Astrocyte (in vitro differentiated cells and primary cell): ENCODE measurements at regions not wholly inside any gene's neighbourhood (a gene's known extent, or its start where the extent isn't known, plus 50 kb on each side); places are given as distances from the start of the nearest gene placed in this dataset.

Source experiments
- EZH2 ChIP-seq: IDR thresholded peaks from 2 replicates; pipeline ENCODE4 v1.6.1; 2012; ENCODE audit warnings: mild to moderate bottlenecking, low read length, inconsistent platforms; ENCODE audit not compliant: insufficient read depth
- TF ChIP-seq, protein P1 (sequence below): IDR thresholded peaks from 2 replicates; pipeline ENCODE4 v1.5.1; 2011; ENCODE audit warnings: low read depth, mild to moderate bottlenecking, inconsistent platforms, low read length, moderate library complexity; ENCODE audit not compliant: insufficient read depth

DNA sequence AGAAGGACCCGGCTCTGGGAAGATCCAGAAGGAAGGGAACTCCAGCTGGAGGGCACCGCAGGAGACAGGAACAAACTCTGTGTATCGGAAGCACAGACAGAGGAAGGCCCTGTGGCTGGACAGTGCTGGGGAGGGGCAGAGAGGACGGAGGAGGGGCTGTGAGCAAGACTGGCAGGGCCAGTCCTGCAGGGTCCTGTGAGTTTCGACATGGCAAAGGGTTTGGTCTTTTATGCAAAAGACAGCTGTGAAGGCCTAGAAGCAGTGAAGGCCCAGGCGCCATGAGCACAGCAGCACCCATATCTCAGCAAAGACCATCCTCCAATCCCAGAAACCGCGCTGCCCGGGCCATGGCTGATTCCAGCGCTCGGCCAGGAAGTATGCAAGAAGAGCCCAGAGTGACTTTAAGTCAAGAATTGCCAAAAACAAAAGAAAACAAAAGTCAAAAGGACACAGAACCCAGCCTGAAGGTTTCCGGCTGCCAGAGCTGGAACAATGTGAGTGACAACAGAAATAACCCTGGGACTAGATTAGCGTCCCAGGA lies 126.5 kb downstream of the NCOR2 start:
- TF ChIP-seq, protein P1, sequence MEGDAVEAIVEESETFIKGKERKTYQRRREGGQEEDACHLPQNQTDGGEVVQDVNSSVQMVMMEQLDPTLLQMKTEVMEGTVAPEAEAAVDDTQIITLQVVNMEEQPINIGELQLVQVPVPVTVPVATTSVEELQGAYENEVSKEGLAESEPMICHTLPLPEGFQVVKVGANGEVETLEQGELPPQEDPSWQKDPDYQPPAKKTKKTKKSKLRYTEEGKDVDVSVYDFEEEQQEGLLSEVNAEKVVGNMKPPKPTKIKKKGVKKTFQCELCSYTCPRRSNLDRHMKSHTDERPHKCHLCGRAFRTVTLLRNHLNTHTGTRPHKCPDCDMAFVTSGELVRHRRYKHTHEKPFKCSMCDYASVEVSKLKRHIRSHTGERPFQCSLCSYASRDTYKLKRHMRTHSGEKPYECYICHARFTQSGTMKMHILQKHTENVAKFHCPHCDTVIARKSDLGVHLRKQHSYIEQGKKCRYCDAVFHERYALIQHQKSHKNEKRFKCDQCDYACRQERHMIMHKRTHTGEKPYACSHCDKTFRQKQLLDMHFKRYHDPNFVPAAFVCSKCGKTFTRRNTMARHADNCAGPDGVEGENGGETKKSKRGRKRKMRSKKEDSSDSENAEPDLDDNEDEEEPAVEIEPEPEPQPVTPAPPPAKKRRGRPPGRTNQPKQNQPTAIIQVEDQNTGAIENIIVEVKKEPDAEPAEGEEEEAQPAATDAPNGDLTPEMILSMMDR = no peak
- TF ChIP-seq EZH2 = no peak
